Panc1 (cell line): ENCODE measurements at regions not wholly inside any gene's neighbourhood (a gene's known extent, or its start where the extent isn't known, plus 50 kb on each side); places are given as distances from the start of the nearest gene placed in this dataset.

Source experiments
- SIN3A ChIP-seq: IDR thresholded peaks from 2 replicates; pipeline ENCODE4 v1.6.1; 2012; ENCODE audit warnings: low read depth, mild to moderate bottlenecking, low read length, moderate library complexity, borderline replicate concordance; ENCODE audit not compliant: insufficient read depth
- TF ChIP-seq, protein P1 (sequence below): fragments of 450-650 bp; IDR thresholded peaks from 2 replicates; pipeline ENCODE4 v1.5.1; 2017; ENCODE audit warnings: mild to moderate bottlenecking

DNA sequence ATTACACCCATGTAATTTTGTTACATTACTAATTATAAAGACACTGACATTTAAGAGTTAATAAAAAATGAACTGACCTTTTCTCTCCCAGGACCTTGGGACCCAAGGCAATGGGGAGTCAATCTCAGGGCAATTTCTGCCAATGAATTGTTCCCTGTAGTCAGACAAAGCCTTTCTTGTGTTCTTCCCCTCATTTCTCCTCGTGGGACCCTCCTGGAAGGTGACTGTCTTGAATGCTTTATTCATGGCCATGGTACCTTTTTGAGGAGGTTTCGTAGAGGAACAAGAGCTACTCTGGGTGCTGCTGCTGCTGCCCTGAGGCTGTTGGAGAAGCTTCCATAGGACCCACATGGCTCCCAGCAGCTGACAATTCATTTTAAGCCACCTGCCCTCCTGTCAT, 190.3 kb downstream of the SNX18 start:
- no peak for TF ChIP-seq SIN3A
- TF ChIP-seq, protein P1, sequence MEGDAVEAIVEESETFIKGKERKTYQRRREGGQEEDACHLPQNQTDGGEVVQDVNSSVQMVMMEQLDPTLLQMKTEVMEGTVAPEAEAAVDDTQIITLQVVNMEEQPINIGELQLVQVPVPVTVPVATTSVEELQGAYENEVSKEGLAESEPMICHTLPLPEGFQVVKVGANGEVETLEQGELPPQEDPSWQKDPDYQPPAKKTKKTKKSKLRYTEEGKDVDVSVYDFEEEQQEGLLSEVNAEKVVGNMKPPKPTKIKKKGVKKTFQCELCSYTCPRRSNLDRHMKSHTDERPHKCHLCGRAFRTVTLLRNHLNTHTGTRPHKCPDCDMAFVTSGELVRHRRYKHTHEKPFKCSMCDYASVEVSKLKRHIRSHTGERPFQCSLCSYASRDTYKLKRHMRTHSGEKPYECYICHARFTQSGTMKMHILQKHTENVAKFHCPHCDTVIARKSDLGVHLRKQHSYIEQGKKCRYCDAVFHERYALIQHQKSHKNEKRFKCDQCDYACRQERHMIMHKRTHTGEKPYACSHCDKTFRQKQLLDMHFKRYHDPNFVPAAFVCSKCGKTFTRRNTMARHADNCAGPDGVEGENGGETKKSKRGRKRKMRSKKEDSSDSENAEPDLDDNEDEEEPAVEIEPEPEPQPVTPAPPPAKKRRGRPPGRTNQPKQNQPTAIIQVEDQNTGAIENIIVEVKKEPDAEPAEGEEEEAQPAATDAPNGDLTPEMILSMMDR, result no peak
